ENCODE measurements at regions not wholly inside any gene's neighbourhood (a gene's known extent, or its start where the extent isn't known, plus 50 kb on each side); places are given as distances from the start of the nearest gene placed in this dataset.

- in situ Hi-C loops (cut with HindIII; ENCODE audit: low pct_unique_long_range_greater_than_20kb, low sequenced_read_pairs) (no loop called here), intact Hi-C loops (cut with micrococcal nuclease; ENCODE audit: unreplicated experiment) (no loop called here)
- POLR2A ChIA-PET = no interaction called here
- no peak for TF ChIP-seq CTCF (IDR thresholded peaks at IDR 0.05)
- TF ChIP-seq SIN3A (IDR thresholded peaks at IDR 0.05; ENCODE audit: borderline replicate concordance, insufficient read depth, low read depth, low read length) = no peak
- TF ChIP-seq TCF7L2 (IDR thresholded peaks at IDR 0.05; ENCODE audit: low read depth, low read length) = no peak
- no peak for TF ChIP-seq REST (IDR thresholded peaks at IDR 0.05; ENCODE audit: insufficient read depth in 1 of 2, low read depth in 2 of 2, low read length in 1 of 2)
- TF ChIP-seq POLR2AphosphoS5 (IDR thresholded peaks at IDR 0.05; ENCODE audit: low read depth, low read length) = no peak
- CTCF ChIA-PET = no interaction called here
- Histone ChIP-seq H3K36me3 (ENCODE audit: control insufficient read depth, insufficient read depth, low read length) (no peaks in the 10 kb centered on the region), H3K4me1 (ENCODE audit: control insufficient read depth, insufficient read depth, low read length) (no peaks in the 10 kb centered on the region), H3K27ac (ENCODE audit: low read length) (no peak overlapping the region), H3K27me3 (ENCODE audit: control insufficient read depth, insufficient read depth, low read length) (no peaks in the 10 kb centered on the region), H3K9me3 (ENCODE audit: control insufficient read depth, insufficient read depth, low read depth, low read length) (no peaks in the 10 kb centered on the region), H3K4me3 (ENCODE audit: low read depth in 2 of 2, low read length in 2 of 2) (no peak overlapping the region)
- no peak for DNase-seq (ENCODE audit: low read depth, low spot score)
- no peak for ATAC-seq
- no TSS peak for BruUV-seq (replicated peaks)
Measured at GRCh38 chr6:131433927-131434326, 139.1 kb upstream of the ARG1 start.

GRCh38 chr6:131436358-131436757, 136.7 kb upstream of the ARG1 start:
- POLR2A ChIA-PET = no interaction called here
- CTCF ChIA-PET = no interaction called here
- in situ Hi-C loops (cut with HindIII; ENCODE audit: low pct_unique_long_range_greater_than_20kb, low sequenced_read_pairs) = no loop called here

More at GRCh38 chr6:131436358-131436757, 136.7 kb upstream of the ARG1 start:
- H3K4me3 ChIP-seq (ENCODE audit: low read depth in 2 of 2, low read length in 2 of 2) = no peak overlapping the region
- ATAC-seq (no peak), DNase-seq (ENCODE audit: low read depth, low spot score) (no peak)
- no peaks in the 10 kb centered on the region for H3K4me1 ChIP-seq (ENCODE audit: control insufficient read depth, insufficient read depth, low read length)
- TF ChIP-seq TCF7L2 (IDR thresholded peaks at IDR 0.05; ENCODE audit: low read depth, low read length) = no peak
- TF ChIP-seq SIN3A (IDR thresholded peaks at IDR 0.05; ENCODE audit: borderline replicate concordance, insufficient read depth, low read depth, low read length) = no peak
- TF ChIP-seq CTCF (IDR thresholded peaks at IDR 0.05) = no peak
- TF ChIP-seq POLR2AphosphoS5 (IDR thresholded peaks at IDR 0.05; ENCODE audit: low read depth, low read length) = no peak
- no peak for TF ChIP-seq REST (IDR thresholded peaks at IDR 0.05; ENCODE audit: insufficient read depth in 1 of 2, low read depth in 2 of 2, low read length in 1 of 2)
- no peaks in the 10 kb centered on the region for H3K36me3 ChIP-seq (ENCODE audit: control insufficient read depth, insufficient read depth, low read length)
- H3K27ac ChIP-seq (ENCODE audit: low read length) = no peak overlapping the region
- no TSS peak for BruUV-seq (replicated peaks)
- intact Hi-C loops (cut with micrococcal nuclease; ENCODE audit: unreplicated experiment) = no loop called here
- no peaks in the 10 kb centered on the region for H3K27me3 ChIP-seq (ENCODE audit: control insufficient read depth, insufficient read depth, low read length)
- H3K9me3 ChIP-seq (ENCODE audit: control insufficient read depth, insufficient read depth, low read depth, low read length) = no peaks in the 10 kb centered on the region
